HEK293 (cell line): ENCODE measurements at regions not wholly inside any gene's neighbourhood (a gene's known extent, or its start where the extent isn't known, plus 50 kb on each side); places are given as distances from the start of the nearest gene placed in this dataset.

Source experiments
- FEZF1 ChIP-seq: fragments of 450-650 bp; formaldehyde crosslinking; IDR thresholded peaks from 2 replicates; pipeline ENCODE4 v1.5.1; 2016; ENCODE audit warnings: missing biosample characterization, missing genetic modification characterization
- KLF10 ChIP-seq: fragments of 450-650 bp; IDR thresholded peaks from 2 replicates; pipeline ENCODE4 v1.5.1; 2018; ENCODE audit warnings: missing biosample characterization, mild to moderate bottlenecking, missing genetic modification characterization
- MEIS1 ChIP-seq: sonication (generic); formaldehyde crosslinking; IDR thresholded peaks from 2 replicates; pipeline ENCODE4 v1.8.1; 2022; ENCODE audit warnings: missing genetic modification reagents, mild to moderate bottlenecking, borderline replicate concordance
- TCF7L2 ChIP-seq: IDR thresholded peaks from 2 replicates; pipeline ENCODE4 v1.6.1; 2011; ENCODE audit warnings: low read depth, mild to moderate bottlenecking, inconsistent platforms, low read length, moderate library complexity, borderline replicate concordance
- ZNF174 ChIP-seq: fragments of 450-650 bp; formaldehyde crosslinking; IDR thresholded peaks from 2 replicates; pipeline ENCODE4 v1.5.0; 2017; ENCODE audit warnings: missing biosample characterization, mild to moderate bottlenecking, missing genetic modification characterization
- ZNF266 ChIP-seq: fragments of 450-650 bp; formaldehyde crosslinking; IDR thresholded peaks from 2 replicates; pipeline ENCODE4 v1.5.1; 2016; ENCODE audit warnings: missing biosample characterization, missing genetic modification characterization, low read depth
- ZNF274 ChIP-seq, 2 experiments: fragments of 200-500 bp in 1 of 2; fragments of 450-650 bp in 1 of 2; sonication (Bioruptor generic) in 1 of 2; formaldehyde crosslinking in 1 of 2; IDR thresholded peaks; 2 replicates each; pipeline versions ENCODE4 v1.5.1 to v1.6.1; 2014 to 2016; ENCODE audit warnings: borderline replicate concordance in 1 of 2, inconsistent platforms in 1 of 2, low read length in 1 of 2, missing biosample characterization in 1 of 2, missing genetic modification characterization in 1 of 2
- ZNF335 ChIP-seq: fragments of 450-650 bp; formaldehyde crosslinking; conservative IDR thresholded peaks from 2 replicates; pipeline ENCODE4 v1.5.1; 2016; ENCODE audit warnings: missing biosample characterization, missing genetic modification characterization
- ZNF585B ChIP-seq: fragments of 450-650 bp; formaldehyde crosslinking; IDR thresholded peaks from 2 replicates; pipeline ENCODE4 v1.5.1; 2016; ENCODE audit warnings: missing biosample characterization, missing genetic modification characterization
- ZNF596 ChIP-seq: fragments of 450-650 bp; IDR thresholded peaks from 2 replicates; pipeline ENCODE4 v1.5.0; 2018; ENCODE audit warnings: missing biosample characterization, mild to moderate bottlenecking, missing genetic modification characterization, moderate library complexity
- TF ChIP-seq, protein P1 (sequence below): fragments of 450-650 bp; formaldehyde crosslinking; IDR thresholded peaks from 2 replicates; pipeline ENCODE4 v1.5.1; 2016; ENCODE audit warnings: missing biosample characterization, missing genetic modification characterization
- TF ChIP-seq, protein P2 (sequence below): fragments of 450-650 bp; formaldehyde crosslinking; IDR thresholded peaks from 2 replicates; pipeline ENCODE4 v1.5.1; 2016; ENCODE audit warnings: missing biosample characterization, missing genetic modification characterization
- TF ChIP-seq, protein P3 (sequence below): fragments of 450-650 bp; formaldehyde crosslinking; IDR thresholded peaks from 2 replicates; pipeline ENCODE4 v1.5.1; 2016; ENCODE audit warnings: missing biosample characterization, missing genetic modification characterization, low read depth
- TF ChIP-seq, protein P4 (sequence below): fragments of 450-650 bp; formaldehyde crosslinking; IDR thresholded peaks from 2 replicates; pipeline ENCODE4 v1.5.1; 2016; ENCODE audit warnings: missing biosample characterization, missing genetic modification characterization

DNA sequence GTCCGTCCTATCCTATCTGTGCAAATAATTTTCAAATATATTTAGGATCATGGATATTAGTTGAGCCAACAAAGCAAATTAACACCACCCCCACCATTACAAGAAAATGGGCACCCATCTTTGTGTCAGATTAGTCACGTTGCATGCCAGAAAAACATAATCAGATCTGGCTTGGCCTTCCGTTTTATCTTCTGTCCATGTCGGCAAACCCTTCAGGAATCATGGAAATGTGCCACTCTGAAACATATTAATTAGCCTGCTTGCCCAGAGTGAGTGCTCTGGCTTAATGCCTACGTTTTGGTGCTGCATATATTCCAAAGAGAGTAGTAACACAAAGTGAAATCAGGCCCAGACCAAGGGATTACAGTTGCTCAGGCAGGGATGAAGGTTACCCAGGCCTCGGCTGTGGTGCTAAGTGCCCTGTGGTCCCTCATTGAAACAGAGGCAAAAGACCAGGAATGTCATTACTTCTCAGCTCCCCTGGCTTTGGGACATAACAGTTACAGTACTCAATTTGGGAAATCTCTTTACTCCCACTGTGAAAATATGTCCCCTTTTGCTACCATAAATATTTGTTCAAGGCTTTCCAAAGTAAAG is 154.0 kb upstream of the LSM8 start:
- TF ChIP-seq, protein P1, sequence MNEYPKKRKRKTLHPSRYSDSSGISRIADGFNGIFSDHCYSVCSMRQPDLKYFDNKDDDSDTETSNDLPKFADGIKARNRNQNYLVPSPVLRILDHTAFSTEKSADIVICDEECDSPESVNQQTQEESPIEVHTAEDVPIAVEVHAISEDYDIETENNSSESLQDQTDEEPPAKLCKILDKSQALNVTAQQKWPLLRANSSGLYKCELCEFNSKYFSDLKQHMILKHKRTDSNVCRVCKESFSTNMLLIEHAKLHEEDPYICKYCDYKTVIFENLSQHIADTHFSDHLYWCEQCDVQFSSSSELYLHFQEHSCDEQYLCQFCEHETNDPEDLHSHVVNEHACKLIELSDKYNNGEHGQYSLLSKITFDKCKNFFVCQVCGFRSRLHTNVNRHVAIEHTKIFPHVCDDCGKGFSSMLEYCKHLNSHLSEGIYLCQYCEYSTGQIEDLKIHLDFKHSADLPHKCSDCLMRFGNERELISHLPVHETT (tag by site-specific recombination): no peak
- TF ChIP-seq, protein P2, sequence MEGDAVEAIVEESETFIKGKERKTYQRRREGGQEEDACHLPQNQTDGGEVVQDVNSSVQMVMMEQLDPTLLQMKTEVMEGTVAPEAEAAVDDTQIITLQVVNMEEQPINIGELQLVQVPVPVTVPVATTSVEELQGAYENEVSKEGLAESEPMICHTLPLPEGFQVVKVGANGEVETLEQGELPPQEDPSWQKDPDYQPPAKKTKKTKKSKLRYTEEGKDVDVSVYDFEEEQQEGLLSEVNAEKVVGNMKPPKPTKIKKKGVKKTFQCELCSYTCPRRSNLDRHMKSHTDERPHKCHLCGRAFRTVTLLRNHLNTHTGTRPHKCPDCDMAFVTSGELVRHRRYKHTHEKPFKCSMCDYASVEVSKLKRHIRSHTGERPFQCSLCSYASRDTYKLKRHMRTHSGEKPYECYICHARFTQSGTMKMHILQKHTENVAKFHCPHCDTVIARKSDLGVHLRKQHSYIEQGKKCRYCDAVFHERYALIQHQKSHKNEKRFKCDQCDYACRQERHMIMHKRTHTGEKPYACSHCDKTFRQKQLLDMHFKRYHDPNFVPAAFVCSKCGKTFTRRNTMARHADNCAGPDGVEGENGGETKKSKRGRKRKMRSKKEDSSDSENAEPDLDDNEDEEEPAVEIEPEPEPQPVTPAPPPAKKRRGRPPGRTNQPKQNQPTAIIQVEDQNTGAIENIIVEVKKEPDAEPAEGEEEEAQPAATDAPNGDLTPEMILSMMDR (tag by site-specific recombination): no peak
- TF ChIP-seq ZNF274 (IDR thresholded peaks at IDR 0.05; ENCODE audit: low read length) (no peak), ZNF274 (tag by site-specific recombination; IDR thresholded peaks at IDR 0.05; ENCODE audit: borderline replicate concordance) (no peak), ZNF174 (tag by site-specific recombination) (no peak), KLF10 (tag by site-specific recombination) (no peak), MEIS1 (CRISPR knock-in tag) (no peak), ZNF335 (tag by site-specific recombination) (no peak), ZNF596 (no peak), FEZF1 (tag by site-specific recombination) (no peak), ZNF585B (no peak), ZNF266 (tag by site-specific recombination) (no peak), TCF7L2 (no peak)
- TF ChIP-seq, protein P3, sequence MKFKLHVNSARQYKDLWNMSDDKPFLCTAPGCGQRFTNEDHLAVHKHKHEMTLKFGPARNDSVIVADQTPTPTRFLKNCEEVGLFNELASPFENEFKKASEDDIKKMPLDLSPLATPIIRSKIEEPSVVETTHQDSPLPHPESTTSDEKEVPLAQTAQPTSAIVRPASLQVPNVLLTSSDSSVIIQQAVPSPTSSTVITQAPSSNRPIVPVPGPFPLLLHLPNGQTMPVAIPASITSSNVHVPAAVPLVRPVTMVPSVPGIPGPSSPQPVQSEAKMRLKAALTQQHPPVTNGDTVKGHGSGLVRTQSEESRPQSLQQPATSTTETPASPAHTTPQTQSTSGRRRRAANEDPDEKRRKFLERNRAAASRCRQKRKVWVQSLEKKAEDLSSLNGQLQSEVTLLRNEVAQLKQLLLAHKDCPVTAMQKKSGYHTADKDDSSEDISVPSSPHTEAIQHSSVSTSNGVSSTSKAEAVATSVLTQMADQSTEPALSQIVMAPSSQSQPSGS: no peak
- TF ChIP-seq, protein P4, sequence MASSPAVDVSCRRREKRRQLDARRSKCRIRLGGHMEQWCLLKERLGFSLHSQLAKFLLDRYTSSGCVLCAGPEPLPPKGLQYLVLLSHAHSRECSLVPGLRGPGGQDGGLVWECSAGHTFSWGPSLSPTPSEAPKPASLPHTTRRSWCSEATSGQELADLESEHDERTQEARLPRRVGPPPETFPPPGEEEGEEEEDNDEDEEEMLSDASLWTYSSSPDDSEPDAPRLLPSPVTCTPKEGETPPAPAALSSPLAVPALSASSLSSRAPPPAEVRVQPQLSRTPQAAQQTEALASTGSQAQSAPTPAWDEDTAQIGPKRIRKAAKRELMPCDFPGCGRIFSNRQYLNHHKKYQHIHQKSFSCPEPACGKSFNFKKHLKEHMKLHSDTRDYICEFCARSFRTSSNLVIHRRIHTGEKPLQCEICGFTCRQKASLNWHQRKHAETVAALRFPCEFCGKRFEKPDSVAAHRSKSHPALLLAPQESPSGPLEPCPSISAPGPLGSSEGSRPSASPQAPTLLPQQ: no peak
